Ectodermal cell (in vitro differentiated cells): ENCODE measurements at regions not wholly inside any gene's neighbourhood (a gene's known extent, or its start where the extent isn't known, plus 50 kb on each side); places are given as distances from the start of the nearest gene placed in this dataset.

Source experiments
- H3K27ac ChIP-seq: 2 replicates; pipeline ENCODE4 v1.7.0; 2013; ENCODE audit warnings: mild to moderate bottlenecking, low read depth, low read length; ENCODE audit not compliant: insufficient read depth, poor library complexity, severe bottlenecking
- H3K27me3 ChIP-seq: 2 replicates; pipeline ENCODE4 v1.7.0; 2013; ENCODE audit warnings: mild to moderate bottlenecking, low read length; ENCODE audit not compliant: insufficient read depth, control insufficient read depth, poor library complexity, severe bottlenecking
- H3K36me3 ChIP-seq: one replicate; pipeline ENCODE4 v1.7.0; 2013; ENCODE audit warnings: low read length; ENCODE audit not compliant: control insufficient read depth, insufficient read depth
- H3K4me1 ChIP-seq: one replicate; pipeline ENCODE4 v1.7.0; 2013; ENCODE audit warnings: low read length; ENCODE audit not compliant: control insufficient read depth, insufficient read depth
- H3K4me3 ChIP-seq: 2 replicates; pipeline ENCODE4 v1.7.0; 2013; ENCODE audit warnings: low read depth, low read length, control low read depth; ENCODE audit not compliant: insufficient read depth
- H3K9me3 ChIP-seq: 2 replicates; pipeline ENCODE4 v1.7.0; 2013; ENCODE audit warnings: mild to moderate bottlenecking, low read length, moderate library complexity; ENCODE audit not compliant: control insufficient read depth
- WGBS, 2 experiments: methylation state at CpG; one replicate each; pipeline ENCODE4 v1.1.7; 2013; ENCODE audit warnings: missing lambda C conversion rate in 2 of 2; 5-methylcytosine and 5-hydroxymethylcytosine counted together

GRCh38 chr2:57542081-57542480, 504.5 kb upstream of the VRK2 start:
- WGBS, 2 experiments: 84 to 85% methylated on average over 2 of the region's 2 CpGs
- no peaks in the 10 kb centered on the region for H3K4me1 ChIP-seq

GRCh38 chr2:57543211-57543610, 503.4 kb upstream of the VRK2 start:
- H3K4me1 ChIP-seq: no peaks in the 10 kb centered on the region
- WGBS, 2 experiments: 93 to 98% methylated on average over 5 of the region's 5 CpGs
- no peaks in the 10 kb centered on the region for H3K27me3 ChIP-seq
- H3K27ac ChIP-seq: no peak overlapping the region
- H3K9me3 ChIP-seq: no peaks in the 10 kb centered on the region
- H3K36me3 ChIP-seq: no peaks in the 10 kb centered on the region
- H3K4me3 ChIP-seq: no peak overlapping the region

More at GRCh38 chr2:57542081-57542480, 504.5 kb upstream of the VRK2 start:
- Histone ChIP-seq H3K36me3 (no peaks in the 10 kb centered on the region), H3K9me3 (no peaks in the 10 kb centered on the region), H3K27me3 (no peaks in the 10 kb centered on the region), H3K4me3 (no peak overlapping the region), H3K27ac (no peak overlapping the region)

GRCh38 chr2:57544624-57545023, 502.0 kb upstream of the VRK2 start:
- H3K27me3 ChIP-seq: no peaks in the 10 kb centered on the region
- no peaks in the 10 kb centered on the region for H3K4me1 ChIP-seq
- H3K9me3 ChIP-seq: no peaks in the 10 kb centered on the region
- no peak overlapping the region for H3K27ac ChIP-seq
- H3K36me3 ChIP-seq: no peaks in the 10 kb centered on the region
- H3K4me3 ChIP-seq: no peak overlapping the region

GRCh38 chr2:57546478-57546877, 500.1 kb upstream of the VRK2 start:
- no peaks in the 10 kb centered on the region for H3K9me3 ChIP-seq
- H3K27ac ChIP-seq: no peak overlapping the region
- no peaks in the 10 kb centered on the region for H3K27me3 ChIP-seq
- H3K4me1 ChIP-seq: no peaks in the 10 kb centered on the region
- no peaks in the 10 kb centered on the region for H3K36me3 ChIP-seq
- H3K4me3 ChIP-seq: no peak overlapping the region

- Histone ChIP-seq H3K4me3 (no peak overlapping the region), H3K36me3 (no peaks in the 10 kb centered on the region), H3K9me3 (no peaks in the 10 kb centered on the region), H3K27me3 (no peaks in the 10 kb centered on the region), H3K27ac (no peak overlapping the region), H3K4me1 (no peaks in the 10 kb centered on the region)
- 56 to 66% methylated on average over 5 of the region's 5 CpGs for WGBS, 2 experiments
Observed at GRCh38 chr2:57549642-57550102, 496.9 kb upstream of the VRK2 start.

- H3K4me1 ChIP-seq: no peaks in the 10 kb centered on the region
- H3K9me3 ChIP-seq: no peaks in the 10 kb centered on the region
- no peaks in the 10 kb centered on the region for H3K36me3 ChIP-seq
- 47 to 50% methylated on average over 2 of the region's 2 CpGs for WGBS, 2 experiments
- H3K4me3 ChIP-seq: no peak overlapping the region
- no peaks in the 10 kb centered on the region for H3K27me3 ChIP-seq
- no peak overlapping the region for H3K27ac ChIP-seq
Observed at GRCh38 chr2:57550912-57551311, 495.7 kb upstream of the VRK2 start.

- 95 to 97% methylated on average over 3 of the region's 3 CpGs for WGBS, 2 experiments
- H3K27me3 ChIP-seq: no peaks in the 10 kb centered on the region
- H3K4me1 ChIP-seq: no peaks in the 10 kb centered on the region
- H3K4me3 ChIP-seq: no peak overlapping the region
- no peak overlapping the region for H3K27ac ChIP-seq
- H3K36me3 ChIP-seq: no peaks in the 10 kb centered on the region
- no peaks in the 10 kb centered on the region for H3K9me3 ChIP-seq
Observed at GRCh38 chr2:57552885-57553284, 493.7 kb upstream of the VRK2 start.

GRCh38 chr2:57554348-57554747, 492.3 kb upstream of the VRK2 start:
- no peak overlapping the region for H3K27ac ChIP-seq

GRCh38 chr2:57558312-57558711, 488.3 kb upstream of the VRK2 start:
- 67 to 99% methylated on average over 3 to 4 of the region's 5 CpGs for WGBS, 2 experiments
- no peak overlapping the region for H3K27ac ChIP-seq
- no peaks in the 10 kb centered on the region for H3K4me1 ChIP-seq
- no peak overlapping the region for H3K4me3 ChIP-seq
- no peaks in the 10 kb centered on the region for H3K9me3 ChIP-seq
- H3K27me3 ChIP-seq: no peaks in the 10 kb centered on the region
- H3K36me3 ChIP-seq: no peaks in the 10 kb centered on the region

More at GRCh38 chr2:57554348-57554747, 492.3 kb upstream of the VRK2 start:
- no peaks in the 10 kb centered on the region for H3K27me3 ChIP-seq
- no peak overlapping the region for H3K4me3 ChIP-seq
- H3K36me3 ChIP-seq: no peaks in the 10 kb centered on the region
- H3K9me3 ChIP-seq: no peaks in the 10 kb centered on the region
- H3K4me1 ChIP-seq: no peaks in the 10 kb centered on the region

GRCh38 chr2:57562495-57562894, 484.1 kb upstream of the VRK2 start:
- Histone ChIP-seq H3K4me3 (no peak overlapping the region), H3K4me1 (no peaks in the 10 kb centered on the region), H3K9me3 (no peaks in the 10 kb centered on the region), H3K27ac (no peak overlapping the region), H3K36me3 (no peaks in the 10 kb centered on the region), H3K27me3 (no peaks in the 10 kb centered on the region)
- 78% methylated on average over 1 of the region's 1 CpG; no CpG with 5 or more reads in 1 of the 2 experiments for WGBS, 2 experiments

GRCh38 chr2:57563015-57563414, 483.6 kb upstream of the VRK2 start:
- H3K9me3 ChIP-seq: no peaks in the 10 kb centered on the region
- no peaks in the 10 kb centered on the region for H3K27me3 ChIP-seq
- no peaks in the 10 kb centered on the region for H3K36me3 ChIP-seq
- no peak overlapping the region for H3K4me3 ChIP-seq
- H3K27ac ChIP-seq: no peak overlapping the region
- 91 to 95% methylated on average over 3 of the region's 3 CpGs for WGBS, 2 experiments
- H3K4me1 ChIP-seq: no peaks in the 10 kb centered on the region
